A549 (cell line): ENCODE measurements at regions not wholly inside any gene's neighbourhood (a gene's known extent, or its start where the extent isn't known, plus 50 kb on each side); places are given as distances from the start of the nearest gene placed in this dataset.

ENCODE experiments used
- EP300 ChIP-seq, 2 experiments: fragments of >200 bp; sonication (Bioruptor Twin); formaldehyde crosslinking; IDR thresholded peaks; 2 replicates in 1 of 2; 3 replicates in 1 of 2; pipeline ENCODE4 v1.6.1; 2016 to 2017
- HEYL ChIP-seq: fragments of 250-450 bp; sonication (Bioruptor Pico); IDR thresholded peaks from 2 replicates; pipeline ENCODE4 v1.8.0; 2021; ENCODE audit warnings: mild to moderate bottlenecking, moderate library complexity
- HOXA7 ChIP-seq: fragments of 250-450 bp; sonication (Bioruptor Pico); IDR thresholded peaks from 2 replicates; pipeline ENCODE4 v1.5.0; 2020; ENCODE audit warnings: mild to moderate bottlenecking, moderate library complexity
- JUN ChIP-seq, 2 experiments: fragments of >200 bp; sonication (Bioruptor Twin); formaldehyde crosslinking; IDR thresholded peaks; 2 replicates in 1 of 2; 3 replicates in 1 of 2; pipeline ENCODE4 v1.6.1; 2016 to 2017
- POLR2A ChIP-seq: IDR thresholded peaks from 2 replicates; pipeline ENCODE4 v1.6.1; 2012; ENCODE audit warnings: mild to moderate bottlenecking, low read length
- RCOR1 ChIP-seq: fragments of 150-350 bp; IDR thresholded peaks from 2 replicates; pipeline ENCODE4 v1.6.1; 2014; ENCODE audit warnings: antibody characterized with exemption, low read length, low read depth
- RFX5 ChIP-seq: fragments of 450-650 bp; IDR thresholded peaks from 2 replicates; pipeline ENCODE4 v1.7.1; 2014; ENCODE audit warnings: antibody characterized with exemption, mild to moderate bottlenecking, moderate library complexity
- SMC3 ChIP-seq: fragments of >200 bp; sonication (Bioruptor Twin); formaldehyde crosslinking; IDR thresholded peaks from 3 replicates; pipeline ENCODE4 v1.6.1; 2018; ENCODE audit warnings: inconsistent platforms
- TF ChIP-seq, protein P1 (sequence below): IDR thresholded peaks from 2 replicates; pipeline ENCODE4 v1.6.1; 2012
- TF ChIP-seq, protein P2 (sequence below): IDR thresholded peaks from 2 replicates; pipeline ENCODE4 v1.6.1; 2012; ENCODE audit warnings: low read depth, borderline replicate concordance
- TF ChIP-seq, protein P3 (sequence below): fragments of >200 bp; sonication (Bioruptor Twin); formaldehyde crosslinking; IDR thresholded peaks from 3 replicates; pipeline ENCODE4 v1.5.1; 2016

DNA sequence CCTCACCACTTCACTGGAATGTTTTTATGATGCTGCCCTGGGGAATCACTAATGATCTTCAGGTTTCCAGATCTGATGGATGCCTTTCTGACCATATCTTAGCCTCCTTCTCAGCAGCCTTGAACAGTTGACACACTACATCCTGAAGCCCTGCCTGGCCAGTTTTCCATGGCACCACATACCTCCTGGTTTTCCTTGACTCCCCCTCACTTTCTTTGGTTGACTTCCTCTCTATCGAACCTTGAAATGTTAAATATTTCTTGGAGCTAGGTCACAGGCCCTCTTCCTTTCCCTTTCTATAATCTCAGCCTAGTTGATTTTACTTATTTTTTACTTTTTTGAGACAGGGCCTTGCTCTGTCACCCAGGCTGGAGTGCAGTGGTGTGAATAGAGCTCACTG is 108.8 kb upstream of the CDK1 start:
- TF ChIP-seq RCOR1: no peak
- TF ChIP-seq HOXA7 (CRISPR knock-in tag): no peak
- no peak for TF ChIP-seq JUN (IDR thresholded peaks at IDR 0.05)
- TF ChIP-seq, protein P1, sequence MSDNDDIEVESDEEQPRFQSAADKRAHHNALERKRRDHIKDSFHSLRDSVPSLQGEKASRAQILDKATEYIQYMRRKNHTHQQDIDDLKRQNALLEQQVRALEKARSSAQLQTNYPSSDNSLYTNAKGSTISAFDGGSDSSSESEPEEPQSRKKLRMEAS: no peak
- TF ChIP-seq POLR2A: no peak
- no peak for TF ChIP-seq HEYL (CRISPR knock-in tag)
- TF ChIP-seq EP300 (IDR thresholded peaks at IDR 0.05): no peak
- no peak for TF ChIP-seq RFX5
- TF ChIP-seq SMC3: no peak
- TF ChIP-seq, protein P2, sequence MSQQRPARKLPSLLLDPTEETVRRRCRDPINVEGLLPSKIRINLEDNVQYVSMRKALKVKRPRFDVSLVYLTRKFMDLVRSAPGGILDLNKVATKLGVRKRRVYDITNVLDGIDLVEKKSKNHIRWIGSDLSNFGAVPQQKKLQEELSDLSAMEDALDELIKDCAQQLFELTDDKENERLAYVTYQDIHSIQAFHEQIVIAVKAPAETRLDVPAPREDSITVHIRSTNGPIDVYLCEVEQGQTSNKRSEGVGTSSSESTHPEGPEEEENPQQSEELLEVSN: no peak
- TF ChIP-seq, protein P3, sequence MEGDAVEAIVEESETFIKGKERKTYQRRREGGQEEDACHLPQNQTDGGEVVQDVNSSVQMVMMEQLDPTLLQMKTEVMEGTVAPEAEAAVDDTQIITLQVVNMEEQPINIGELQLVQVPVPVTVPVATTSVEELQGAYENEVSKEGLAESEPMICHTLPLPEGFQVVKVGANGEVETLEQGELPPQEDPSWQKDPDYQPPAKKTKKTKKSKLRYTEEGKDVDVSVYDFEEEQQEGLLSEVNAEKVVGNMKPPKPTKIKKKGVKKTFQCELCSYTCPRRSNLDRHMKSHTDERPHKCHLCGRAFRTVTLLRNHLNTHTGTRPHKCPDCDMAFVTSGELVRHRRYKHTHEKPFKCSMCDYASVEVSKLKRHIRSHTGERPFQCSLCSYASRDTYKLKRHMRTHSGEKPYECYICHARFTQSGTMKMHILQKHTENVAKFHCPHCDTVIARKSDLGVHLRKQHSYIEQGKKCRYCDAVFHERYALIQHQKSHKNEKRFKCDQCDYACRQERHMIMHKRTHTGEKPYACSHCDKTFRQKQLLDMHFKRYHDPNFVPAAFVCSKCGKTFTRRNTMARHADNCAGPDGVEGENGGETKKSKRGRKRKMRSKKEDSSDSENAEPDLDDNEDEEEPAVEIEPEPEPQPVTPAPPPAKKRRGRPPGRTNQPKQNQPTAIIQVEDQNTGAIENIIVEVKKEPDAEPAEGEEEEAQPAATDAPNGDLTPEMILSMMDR: no peak
